H1 (cell line): ENCODE measurements at regions not wholly inside any gene's neighbourhood (a gene's known extent, or its start where the extent isn't known, plus 50 kb on each side); places are given as distances from the start of the nearest gene placed in this dataset.

ENCODE experiments used
- CTCF ChIA-PET: fragments of 300-600 bp; sonication (Branson Sonifier 250); formaldehyde crosslinking; loops from one replicate; lab custom pipeline; 2021; ENCODE audit not compliant: partially characterized antibody; lab: Charles Lee
- POLR2A ChIA-PET: fragments of 300-600 bp; sonication (Branson Sonifier 250); formaldehyde crosslinking; loops from one replicate; lab custom pipeline; 2021; ENCODE audit warnings: inconsistent platforms; ENCODE audit not compliant: partially characterized antibody; lab: Charles Lee
- DNase-seq, 2 experiments: peaks; one replicate each; pipeline versions ENCODE4 v3.0.0 to v3.0.0-alpha.2; 2010 to 2022; ENCODE audit warnings: low spot score in 2 of 2, low read depth in 1 of 2, mixed read lengths in 1 of 2
- FAIRE-seq: peaks from 2 replicates; lab custom pipeline; 2011; peaks lifted over from hg19 to GRCh38; lab: Jason Lieb, UNC
- H2AFZ ChIP-seq: 2 replicates; pipeline ENCODE4 v1.8.1; 2012; ENCODE audit warnings: low read length, inconsistent platforms
- H2AK5ac ChIP-seq: 2 replicates; pipeline ENCODE4 v1.6.1; 2013; ENCODE audit warnings: low read depth, low read length
- H2BK120ac ChIP-seq: replicated peaks from 2 replicates; pipeline ENCODE3; 2013; ENCODE audit warnings: low read depth, low read length, inconsistent platforms
- H2BK12ac ChIP-seq: 2 replicates; pipeline ENCODE4 v1.6.1; 2013; ENCODE audit warnings: low read depth, low read length
- H2BK15ac ChIP-seq: 2 replicates; pipeline ENCODE4 v1.6.1; 2013; ENCODE audit warnings: low read length
- H2BK20ac ChIP-seq: 2 replicates; pipeline ENCODE4 v1.6.1; 2013; ENCODE audit warnings: low read length
- H2BK5ac ChIP-seq: 2 replicates; pipeline ENCODE4 v1.6.1; 2013; ENCODE audit warnings: low read depth, low read length
- H3K14ac ChIP-seq: 2 replicates; pipeline ENCODE4 v1.6.1; 2013; ENCODE audit warnings: inconsistent platforms; ENCODE audit not compliant: insufficient read length
- H3K18ac ChIP-seq: 2 replicates; pipeline ENCODE4 v1.6.1; 2013; ENCODE audit warnings: low read length; ENCODE audit errors: extremely low read depth
- H3K23ac ChIP-seq: 2 replicates; pipeline ENCODE4 v1.6.1; 2013; ENCODE audit warnings: inconsistent platforms; ENCODE audit not compliant: insufficient read length
- H3K23me2 ChIP-seq: 2 replicates; pipeline ENCODE4 v1.6.1; 2013; ENCODE audit warnings: low read depth, low read length
- H3K27ac ChIP-seq: 2 replicates; pipeline ENCODE4 v1.6.1; 2011; ENCODE audit warnings: low read depth, low read length, inconsistent platforms
- H3K27me3 ChIP-seq, 4 experiments: replicated peaks in 1 of 4; 1 replicate in 1 of 4; 2 replicates in 3 of 4; pipeline versions ENCODE4 v1.6.1 to v1.8.1; 2011 to 2013; ENCODE audit warnings: low read length in 3 of 4, mild to moderate bottlenecking in 3 of 4, inconsistent platforms in 2 of 4, mixed read lengths in 2 of 4, moderate library complexity in 1 of 4; ENCODE audit not compliant: control insufficient read depth in 3 of 4, insufficient read depth in 3 of 4; ENCODE audit errors: extremely low read depth in 1 of 4
- H3K36me3 ChIP-seq, 4 experiments: 2 replicates each; pipeline versions ENCODE4 v1.6.1 to v1.8.1; 2011 to 2013; ENCODE audit warnings: mild to moderate bottlenecking in 4 of 4, low read length in 3 of 4, moderate library complexity in 2 of 4, control low read depth in 1 of 4, inconsistent platforms in 1 of 4; ENCODE audit not compliant: insufficient read depth in 4 of 4, control insufficient read depth in 2 of 4
- H3K4ac ChIP-seq: replicated peaks from 2 replicates; pipeline ENCODE3; 2013; ENCODE audit warnings: low read length, low read depth, mixed read lengths, inconsistent platforms; ENCODE audit not compliant: insufficient read length
- H3K4me1 ChIP-seq, 4 experiments: replicated peaks in 1 of 4; 1 replicate in 1 of 4; 2 replicates in 3 of 4; pipeline versions ENCODE4 v1.6.1 to v1.8.1; 2011 to 2013; ENCODE audit warnings: low read length in 3 of 4, inconsistent platforms in 2 of 4, mixed read lengths in 1 of 4; ENCODE audit not compliant: insufficient read depth in 4 of 4, control insufficient read depth in 3 of 4
- H3K4me2 ChIP-seq, 2 experiments: 2 replicates each; pipeline versions ENCODE4 v1.6.1 to v1.8.1; 2011 to 2013; ENCODE audit warnings: low read depth in 2 of 2, low read length in 2 of 2, control low read depth in 1 of 2, inconsistent platforms in 1 of 2, mild to moderate bottlenecking in 1 of 2; ENCODE audit not compliant: insufficient read depth in 1 of 2
- H3K4me3 ChIP-seq, 4 experiments: fragments of 200-600, 300-600 bp in 1 of 4; sonication (generic), shearing (Covaris generic), sonication (Bioruptor Twin) in 1 of 4; 2 replicates each; pipeline versions ENCODE4 v1.5.1 to v1.8.1; 2011 to 2016; ENCODE audit warnings: low read length in 4 of 4, low read depth in 3 of 4, control low read depth in 2 of 4, inconsistent platforms in 2 of 4, mild to moderate bottlenecking in 2 of 4, mixed read lengths in 1 of 4, moderate library complexity in 1 of 4; ENCODE audit not compliant: insufficient read depth in 2 of 4; ENCODE audit errors: extremely low read depth in 1 of 4
- H3K56ac ChIP-seq: replicated peaks from 2 replicates; pipeline ENCODE3; 2013; ENCODE audit warnings: low read depth, mild to moderate bottlenecking, mixed read lengths, low read length, inconsistent platforms; ENCODE audit not compliant: insufficient read length
- H3K79me1 ChIP-seq: 2 replicates; pipeline ENCODE4 v1.6.1; 2013; ENCODE audit warnings: low read depth, low read length, control low read depth
- H3K79me2 ChIP-seq, 2 experiments: 2 replicates each; pipeline versions ENCODE4 v1.6.1 to v1.8.1; 2012 to 2013; ENCODE audit warnings: low read length in 2 of 2, mild to moderate bottlenecking in 2 of 2, inconsistent platforms in 1 of 2; ENCODE audit not compliant: insufficient read depth in 2 of 2, control insufficient read depth in 1 of 2
- H3K9ac ChIP-seq, 4 experiments: replicated peaks in 1 of 4; 1 replicate in 1 of 4; 2 replicates in 3 of 4; pipeline versions ENCODE4 v1.6.1 to v1.8.1; 2011 to 2013; ENCODE audit warnings: low read depth in 3 of 4, low read length in 3 of 4, control low read depth in 2 of 4, mild to moderate bottlenecking in 2 of 4, moderate library complexity in 2 of 4, inconsistent platforms in 1 of 4; ENCODE audit errors: extremely low read depth in 1 of 4
- H3K9me3 ChIP-seq, 2 experiments: 2 replicates each; pipeline versions ENCODE4 v1.6.1 to v1.8.1; 2012 to 2013; ENCODE audit warnings: mild to moderate bottlenecking in 2 of 2, moderate library complexity in 2 of 2, control low read depth in 1 of 2, inconsistent platforms in 1 of 2, low read depth in 1 of 2, low read length in 1 of 2, mixed read lengths in 1 of 2; ENCODE audit not compliant: insufficient read depth in 2 of 2
- H4K20me1 ChIP-seq, 2 experiments: replicated peaks in 1 of 2; 2 replicates each; pipeline versions ENCODE3 to v1.8.1; 2011 to 2013; ENCODE audit warnings: inconsistent platforms in 2 of 2, low read length in 2 of 2, mild to moderate bottlenecking in 1 of 2; ENCODE audit not compliant: insufficient read depth in 2 of 2, control insufficient read depth in 1 of 2
- H4K5ac ChIP-seq: 2 replicates; pipeline ENCODE4 v1.6.1; 2013; ENCODE audit warnings: low read length, low read depth, mixed read lengths, inconsistent platforms; ENCODE audit not compliant: insufficient read length
- H4K8ac ChIP-seq: 2 replicates; pipeline ENCODE4 v1.8.0; 2013; ENCODE audit warnings: mild to moderate bottlenecking, moderate library complexity, low read length, inconsistent platforms; ENCODE audit not compliant: insufficient read depth; ENCODE audit errors: extremely low read depth
- H4K91ac ChIP-seq: replicated peaks from 2 replicates; pipeline ENCODE3; 2013; ENCODE audit warnings: low read length, mixed read lengths, inconsistent platforms; ENCODE audit not compliant: insufficient read length
- POU5F1 ChIP-seq: IDR thresholded peaks from 2 replicates; pipeline ENCODE4 v1.6.1; 2011; ENCODE audit warnings: low read depth, mild to moderate bottlenecking, low read length, moderate library complexity
- TBP ChIP-seq: IDR thresholded peaks from 2 replicates; pipeline ENCODE4 v1.6.1; 2011; ENCODE audit warnings: low read depth, low read length, improper control_type of control experiment
- WGBS, 2 experiments: shearing (Covaris generic) in 1 of 2; methylation state at CpG; one replicate each; pipeline versions ENCODE4 v1.1.6 to v1.1.7; 2013 to 2015; ENCODE audit warnings: low lambda C conversion rate in 2 of 2, mixed read lengths in 2 of 2, inconsistent platforms in 1 of 2, low coverage in 1 of 2, missing lambda C conversion rate in 1 of 2; ENCODE audit not compliant: insufficient replicate concordance in 2 of 2, insufficient coverage in 1 of 2, insufficient read length in 1 of 2; ENCODE audit errors: extremely low coverage in 1 of 2, missing lambda C conversion rate in 1 of 2; 5-methylcytosine and 5-hydroxymethylcytosine counted together

GRCh38 chr7:149375234-149376008 is 85.4 kb downstream of the ZNF777 start:
- POLR2A ChIA-PET, result interaction anchor here (1.2 kb wide), 1 partner anchor 8 kb away, joined by 3 read pairs; no protein-coding TSS in a partner anchor
- DNase-seq, result no peak
- TF ChIP-seq TBP, result peak; percentile 86
- no peak for TF ChIP-seq POU5F1
- TF ChIP-seq, all 59 proteins: peak for 1
- Histone ChIP-seq H3K9me3 (peaks cover 11 to 16% of the 10 kb centered on the region in 2 experiments), H3K18ac (no peak overlapping the region), H3K36me3 (no peaks in the 10 kb centered on the region), H4K91ac (no peak overlapping the region), H2BK20ac (no peak overlapping the region), H3K4ac (no peak overlapping the region), H3K56ac (no peak overlapping the region), H2AK5ac (no peak overlapping the region), H3K4me1 (no peaks in the 10 kb centered on the region), H2BK120ac (no peak overlapping the region), H3K79me2 (no peaks in the 10 kb centered on the region), H3K27ac (no peak overlapping the region), H3K27me3 (no peaks in the 10 kb centered on the region), H4K8ac (no peak overlapping the region), H4K20me1 (no peaks in the 10 kb centered on the region), H2BK5ac (no peak overlapping the region), H4K5ac (no peak overlapping the region), H3K4me3 (no peak overlapping the region), H3K23me2 (no peaks in the 10 kb centered on the region; the same call in 1 of the 2 replicates), H3K23ac (no peak overlapping the region), H3K79me1 (no peaks in the 10 kb centered on the region), H3K9ac (no peak overlapping the region), H2BK12ac (no peak overlapping the region), H3K14ac (no peak overlapping the region), H2BK15ac (no peak overlapping the region), H2AFZ (no peak overlapping the region), H3K4me2 (no peak overlapping the region)
- FAIRE-seq, result no peak
- 74% methylated on average over 5 of the region's 5 CpGs; no CpG with 5 or more reads in 1 of the 2 experiments for WGBS, 2 experiments
- CTCF ChIA-PET, result interaction anchor here (0.7 to 4.7 kb wide), 8 partner anchors 9 to 287 kb away, joined by 3 to 16 read pairs (median 4); no protein-coding TSS in a partner anchor
